SK-N-SH (cell line): ENCODE measurements at regions not wholly inside any gene's neighbourhood (a gene's known extent, or its start where the extent isn't known, plus 50 kb on each side); places are given as distances from the start of the nearest gene placed in this dataset.

Experiments used
- CTCF ChIA-PET: fragments of 300-600, 350-600 bp; formaldehyde crosslinking; extraction: SDS; loops from one replicate; lab custom pipeline; 2021; lab: Yijun Ruan, JAX
- POLR2A ChIA-PET: fragments of 350-600 bp; sonication (Branson Sonifier 250); formaldehyde crosslinking; extraction: SDS; loops from one replicate; lab custom pipeline; 2020; ENCODE audit warnings: antibody characterized with exemption, inconsistent platforms; lab: Yijun Ruan, JAX
- DNase-seq: peaks from one replicate; pipeline ENCODE4 v3.0.0; 2012
- H2AFZ ChIP-seq: fragments of 200-600 bp; sonication (generic); 2 replicates; pipeline ENCODE4 v1.8.1; 2016; ENCODE audit warnings: antibody characterized with exemption, mild to moderate bottlenecking, low read depth
- H3F3A ChIP-seq: fragments of 200-600 bp; sonication (generic); replicated peaks from 2 replicates; pipeline ENCODE3; 2016; ENCODE audit warnings: antibody characterized with exemption, mild to moderate bottlenecking; ENCODE audit not compliant: insufficient read depth
- H3K27ac ChIP-seq, 2 experiments: fragments of 200-500 bp in 1 of 2; fragments of 200-600 bp in 1 of 2; sonication (Bioruptor generic) in 1 of 2; sonication (generic), shearing (Covaris generic) in 1 of 2; 2 replicates each; pipeline versions ENCODE4 v1.5.1 to v1.6.1; 2014 to 2016; ENCODE audit warnings: low read depth in 2 of 2, inconsistent platforms in 1 of 2, low read length in 1 of 2, mild to moderate bottlenecking in 1 of 2, mixed read lengths in 1 of 2
- H3K27me3 ChIP-seq: fragments of 200-600 bp; sonication (generic), shearing (Covaris generic); 2 replicates; pipeline ENCODE4 v1.6.1; 2016; ENCODE audit warnings: mixed run types; ENCODE audit not compliant: insufficient read depth
- H3K36me3 ChIP-seq, 2 experiments: fragments of 200-500 bp in 1 of 2; fragments of 200-600 bp in 1 of 2; sonication (Bioruptor generic) in 1 of 2; sonication (generic) in 1 of 2; replicated peaks in 1 of 2; 2 replicates each; pipeline versions ENCODE3 to v1.5.1; 2014 to 2016; ENCODE audit warnings: low read length in 1 of 2, mild to moderate bottlenecking in 1 of 2; ENCODE audit not compliant: insufficient read depth in 2 of 2, control insufficient read depth in 1 of 2
- H3K4me1 ChIP-seq, 2 experiments: fragments of 200-500 bp in 1 of 2; fragments of 200-600 bp in 1 of 2; sonication (Bioruptor generic) in 1 of 2; sonication (generic), shearing (Covaris generic) in 1 of 2; 2 replicates each; pipeline versions ENCODE4 v1.5.1 to v1.6.1; 2014 to 2016; ENCODE audit warnings: low read depth in 1 of 2, low read length in 1 of 2, mixed run types in 1 of 2; ENCODE audit not compliant: insufficient read depth in 2 of 2, control insufficient read depth in 1 of 2
- H3K4me2 ChIP-seq: fragments of 200-600 bp; sonication (generic), shearing (Covaris generic); 2 replicates; pipeline ENCODE4 v1.6.1; 2017; ENCODE audit warnings: mixed run types
- H3K4me3 ChIP-seq, 2 experiments: fragments of 200-500 bp in 1 of 2; fragments of 200-600 bp in 1 of 2; sonication (Bioruptor generic) in 1 of 2; sonication (generic), shearing (Covaris generic) in 1 of 2; 2 replicates each; pipeline versions ENCODE4 v1.5.1 to v1.8.1; 2014 to 2016; ENCODE audit warnings: low read depth in 2 of 2, inconsistent platforms in 1 of 2, low read length in 1 of 2, mild to moderate bottlenecking in 1 of 2, mixed read lengths in 1 of 2, moderate library complexity in 1 of 2
- H3K79me2 ChIP-seq: fragments of 200-600 bp; sonication (generic); 2 replicates; pipeline ENCODE4 v1.8.1; 2017; ENCODE audit warnings: mild to moderate bottlenecking; ENCODE audit not compliant: insufficient read depth
- H3K9ac ChIP-seq: fragments of 200-600 bp; sonication (generic); 2 replicates; pipeline ENCODE4 v1.6.1; 2017; ENCODE audit warnings: mixed run types
- H3K9me2 ChIP-seq: fragments of 200-600 bp; sonication (generic); 2 replicates; pipeline ENCODE4 v1.6.1; 2017; ENCODE audit warnings: mixed run types
- H3K9me3 ChIP-seq: fragments of 200-600 bp; sonication (generic); 2 replicates; pipeline ENCODE4 v1.6.1; 2017; ENCODE audit warnings: mixed run types, mild to moderate bottlenecking, moderate library complexity
- H4K20me1 ChIP-seq: fragments of 200-600 bp; sonication (generic); 2 replicates; pipeline ENCODE4 v1.6.1; 2017; ENCODE audit warnings: mild to moderate bottlenecking, mixed run types; ENCODE audit not compliant: insufficient read depth
- GABPA ChIP-seq: IDR thresholded peaks from 2 replicates; pipeline ENCODE4 v1.4.0; 2012; ENCODE audit warnings: low read depth, mild to moderate bottlenecking
- JUND ChIP-seq: IDR thresholded peaks from 2 replicates; pipeline ENCODE4 v1.4.0; 2012
- MXI1 ChIP-seq: IDR thresholded peaks from 2 replicates; pipeline ENCODE4 v1.6.1; 2012; ENCODE audit warnings: mild to moderate bottlenecking, low read depth, low read length, improper control_type of control experiment
- POLR2AphosphoS5 ChIP-seq: IDR thresholded peaks from 2 replicates; pipeline ENCODE4 v1.6.1; 2012; ENCODE audit warnings: low read depth, low read length
- REST ChIP-seq: IDR thresholded peaks from 2 replicates; pipeline ENCODE4 v1.6.1; 2012; ENCODE audit warnings: mild to moderate bottlenecking, low read depth, low read length, moderate library complexity
- RXRA ChIP-seq: IDR thresholded peaks from 2 replicates; pipeline ENCODE4 v1.4.0; 2012; ENCODE audit warnings: low read depth, mild to moderate bottlenecking, borderline replicate concordance
- SIN3A ChIP-seq: IDR thresholded peaks from 2 replicates; pipeline ENCODE4 v1.6.1; 2012; ENCODE audit warnings: low read depth, mild to moderate bottlenecking, low read length, moderate library complexity, borderline replicate concordance
- TAF1 ChIP-seq: IDR thresholded peaks from 2 replicates; pipeline ENCODE4 v1.6.1; 2012; ENCODE audit warnings: low read depth, mild to moderate bottlenecking, low read length, moderate library complexity, borderline replicate concordance
- TCF12 ChIP-seq: IDR thresholded peaks from 2 replicates; pipeline ENCODE4 v1.4.0; 2012
- USF1 ChIP-seq: IDR thresholded peaks from 2 replicates; pipeline ENCODE4 v1.4.0; 2012; ENCODE audit warnings: low read depth, borderline replicate concordance
- YY1 ChIP-seq: IDR thresholded peaks from 2 replicates; pipeline ENCODE4 v1.4.0; 2012; ENCODE audit warnings: low read depth, mild to moderate bottlenecking
- ZBTB33 ChIP-seq: IDR thresholded peaks from 2 replicates; pipeline ENCODE4 v1.4.0; 2012; ENCODE audit warnings: low read depth, borderline replicate concordance
- WGBS: methylation state at CpG from one replicate; pipeline ENCODE4 v1.1.6; 2017; ENCODE audit warnings: low lambda C conversion rate; 5-methylcytosine and 5-hydroxymethylcytosine counted together
- TF ChIP-seq, protein P1 (sequence below): IDR thresholded peaks from 2 replicates; pipeline ENCODE4 v1.4.0; 2012; ENCODE audit warnings: low read depth
- TF ChIP-seq, protein P2 (sequence below): IDR thresholded peaks from 2 replicates; pipeline ENCODE4; 2012
- TF ChIP-seq, protein P3 (sequence below): fragments of 200-600 bp; sonication (generic); IDR thresholded peaks from 2 replicates; pipeline ENCODE4 v1.6.1; 2017; ENCODE audit warnings: antibody characterized with exemption, mild to moderate bottlenecking, moderate library complexity

DNA sequence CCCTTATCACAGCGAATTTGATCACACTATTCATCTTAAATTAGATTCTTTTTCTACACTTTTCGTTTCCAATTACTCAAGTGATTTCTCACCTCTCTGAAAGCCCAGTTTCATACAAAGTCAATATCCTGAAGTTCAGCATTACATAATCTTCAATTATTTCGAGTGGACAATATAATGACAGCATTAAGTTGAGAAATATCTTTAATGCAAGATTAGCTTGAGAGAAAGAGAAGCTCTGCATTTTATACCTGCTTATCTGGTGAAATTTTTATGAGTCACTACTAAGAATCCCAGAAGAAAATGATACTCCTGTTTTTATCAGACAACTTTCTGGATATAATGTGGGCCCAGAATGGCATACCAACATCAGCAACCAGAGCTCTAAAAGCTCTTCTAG lies 509.6 kb downstream of the KCNJ2 start:
- H3F3A ChIP-seq = no peaks in the 10 kb centered on the region
- CTCF ChIA-PET = interaction anchor here (0.8 kb wide), 2 partner anchors 21 to 89 kb away, joined by 3 read pairs; no protein-coding TSS in a partner anchor
- H3K79me2 ChIP-seq = no peaks in the 10 kb centered on the region
- no peaks in the 10 kb centered on the region for H3K9me2 ChIP-seq
- H3K36me3 ChIP-seq = no peaks in the 10 kb centered on the region
- H2AFZ ChIP-seq = no peak overlapping the region
- peaks cover 0 to 3% of the 10 kb centered on the region in 2 experiments; a peak in 2 of 4 replicates for H3K4me1 ChIP-seq
- H3K4me3 ChIP-seq = no peak overlapping the region
- no peak for DNase-seq
- no peaks in the 10 kb centered on the region for H4K20me1 ChIP-seq
- H3K4me2 ChIP-seq = no peak overlapping the region
- H3K9me3 ChIP-seq = no peaks in the 10 kb centered on the region
- no peaks in the 10 kb centered on the region for H3K27me3 ChIP-seq
- no peak overlapping the region for H3K9ac ChIP-seq
- TF ChIP-seq SIN3A (no peak), GABPA (no peak), ZBTB33 (no peak), TCF12 (no peak), USF1 (no peak), RXRA (no peak), JUND (no peak), TAF1 (no peak), MXI1 (no peak)
- TF ChIP-seq, protein P1, sequence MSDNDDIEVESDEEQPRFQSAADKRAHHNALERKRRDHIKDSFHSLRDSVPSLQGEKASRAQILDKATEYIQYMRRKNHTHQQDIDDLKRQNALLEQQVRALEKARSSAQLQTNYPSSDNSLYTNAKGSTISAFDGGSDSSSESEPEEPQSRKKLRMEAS = no peak
- TF ChIP-seq, protein P2, sequence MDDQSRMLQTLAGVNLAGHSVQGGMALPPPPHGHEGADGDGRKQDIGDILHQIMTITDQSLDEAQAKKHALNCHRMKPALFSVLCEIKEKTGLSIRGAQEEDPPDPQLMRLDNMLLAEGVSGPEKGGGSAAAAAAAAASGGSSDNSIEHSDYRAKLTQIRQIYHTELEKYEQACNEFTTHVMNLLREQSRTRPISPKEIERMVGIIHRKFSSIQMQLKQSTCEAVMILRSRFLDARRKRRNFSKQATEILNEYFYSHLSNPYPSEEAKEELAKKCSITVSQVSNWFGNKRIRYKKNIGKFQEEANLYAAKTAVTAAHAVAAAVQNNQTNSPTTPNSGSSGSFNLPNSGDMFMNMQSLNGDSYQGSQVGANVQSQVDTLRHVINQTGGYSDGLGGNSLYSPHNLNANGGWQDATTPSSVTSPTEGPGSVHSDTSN = no peak
- TF ChIP-seq, protein P3, sequence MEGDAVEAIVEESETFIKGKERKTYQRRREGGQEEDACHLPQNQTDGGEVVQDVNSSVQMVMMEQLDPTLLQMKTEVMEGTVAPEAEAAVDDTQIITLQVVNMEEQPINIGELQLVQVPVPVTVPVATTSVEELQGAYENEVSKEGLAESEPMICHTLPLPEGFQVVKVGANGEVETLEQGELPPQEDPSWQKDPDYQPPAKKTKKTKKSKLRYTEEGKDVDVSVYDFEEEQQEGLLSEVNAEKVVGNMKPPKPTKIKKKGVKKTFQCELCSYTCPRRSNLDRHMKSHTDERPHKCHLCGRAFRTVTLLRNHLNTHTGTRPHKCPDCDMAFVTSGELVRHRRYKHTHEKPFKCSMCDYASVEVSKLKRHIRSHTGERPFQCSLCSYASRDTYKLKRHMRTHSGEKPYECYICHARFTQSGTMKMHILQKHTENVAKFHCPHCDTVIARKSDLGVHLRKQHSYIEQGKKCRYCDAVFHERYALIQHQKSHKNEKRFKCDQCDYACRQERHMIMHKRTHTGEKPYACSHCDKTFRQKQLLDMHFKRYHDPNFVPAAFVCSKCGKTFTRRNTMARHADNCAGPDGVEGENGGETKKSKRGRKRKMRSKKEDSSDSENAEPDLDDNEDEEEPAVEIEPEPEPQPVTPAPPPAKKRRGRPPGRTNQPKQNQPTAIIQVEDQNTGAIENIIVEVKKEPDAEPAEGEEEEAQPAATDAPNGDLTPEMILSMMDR = no peak
- TF ChIP-seq, all 33 proteins: peak for 0
- POLR2A ChIA-PET = no interaction called here
- 24% methylated on average over 3 of the region's 3 CpGs for WGBS
- H3K27ac ChIP-seq = no peak overlapping the region

DNA sequence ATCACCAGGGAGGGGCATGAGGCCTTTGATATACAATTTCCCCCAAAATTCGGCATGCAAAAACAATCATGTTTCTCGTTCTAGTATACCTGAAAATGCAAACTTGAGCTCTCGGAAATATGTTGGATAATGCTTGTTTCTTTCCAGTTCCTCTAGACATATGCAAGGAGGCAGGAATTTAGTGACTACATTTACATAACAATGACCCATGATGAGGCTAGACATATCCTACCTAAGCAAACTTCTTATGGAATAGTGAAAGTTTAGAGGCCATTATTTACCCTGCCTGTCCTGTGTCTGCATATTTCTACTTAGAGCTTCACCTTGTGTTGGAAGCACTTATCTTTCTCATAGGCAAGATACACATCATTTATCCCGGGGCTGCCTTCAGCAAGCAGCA lies 514.6 kb downstream of the KCNJ2 start:
- H3K27me3 ChIP-seq = no peaks in the 10 kb centered on the region
- no peak overlapping the region for H3K4me2 ChIP-seq
- H3K4me1 ChIP-seq = no peaks in the 10 kb centered on the region; a peak in 1 of 4 replicates
- no peaks in the 10 kb centered on the region for H3K9me2 ChIP-seq
- H4K20me1 ChIP-seq = no peaks in the 10 kb centered on the region
- DNase-seq = no peak
- H3K4me3 ChIP-seq = no peak overlapping the region
- H3K9me3 ChIP-seq = no peaks in the 10 kb centered on the region
- no peaks in the 10 kb centered on the region for H3K36me3 ChIP-seq
- H3K9ac ChIP-seq = no peak overlapping the region
- no peak overlapping the region for H2AFZ ChIP-seq
- WGBS = 52% methylated on average over 4 of the region's 4 CpGs
- POLR2A ChIA-PET = no interaction called here
- CTCF ChIA-PET = interaction anchor here (0.8 kb wide), 1 partner anchor 83 kb away, joined by 3 read pairs; no protein-coding TSS in a partner anchor
- H3K79me2 ChIP-seq = no peaks in the 10 kb centered on the region
- no peaks in the 10 kb centered on the region for H3F3A ChIP-seq
- H3K27ac ChIP-seq = no peak overlapping the region
- TF ChIP-seq JUND = no peak
- TF ChIP-seq REST = no peak
- TF ChIP-seq POLR2AphosphoS5 = no peak
- no peak for TF ChIP-seq ZBTB33
- TF ChIP-seq TAF1 = no peak
- TF ChIP-seq, protein P1 = no peak
- no peak for TF ChIP-seq YY1
